ENCODE measurements at regions not wholly inside any gene's neighbourhood (a gene's known extent, or its start where the extent isn't known, plus 50 kb on each side); places are given as distances from the start of the nearest gene placed in this dataset.

- DNase-seq (ENCODE audit: low read depth, low spot score): no peak
- in situ Hi-C loops (cut with HindIII; ENCODE audit: low pct_unique_long_range_greater_than_20kb, low sequenced_read_pairs): no loop called here
Observed at GRCh38 chr6:148258868-148259267, 83.8 kb upstream of the SASH1 start.

- in situ Hi-C loops (cut with HindIII; ENCODE audit: low pct_unique_long_range_greater_than_20kb, low sequenced_read_pairs): no loop called here
- no peak for DNase-seq (ENCODE audit: low read depth, low spot score)
Observed at GRCh38 chr6:148261470-148261869, 81.2 kb upstream of the SASH1 start.

GRCh38 chr6:148263010-148263409, 79.6 kb upstream of the SASH1 start:
- DNase-seq (ENCODE audit: low read depth, low spot score): no peak
- in situ Hi-C loops (cut with HindIII; ENCODE audit: low pct_unique_long_range_greater_than_20kb, low sequenced_read_pairs): no loop called here

GRCh38 chr6:148263961-148264360, 78.7 kb upstream of the SASH1 start:
- no peak for DNase-seq (ENCODE audit: low read depth, low spot score)
- in situ Hi-C loops (cut with HindIII; ENCODE audit: low pct_unique_long_range_greater_than_20kb, low sequenced_read_pairs): no loop called here

- in situ Hi-C loops (cut with HindIII; ENCODE audit: low pct_unique_long_range_greater_than_20kb, low sequenced_read_pairs): no loop called here
Observed at GRCh38 chr6:148265054-148265453, 77.6 kb upstream of the SASH1 start.

GRCh38 chr6:148269386-148269785, 73.3 kb upstream of the SASH1 start:
- no peak for DNase-seq (ENCODE audit: low read depth, low spot score)
- in situ Hi-C loops (cut with HindIII; ENCODE audit: low pct_unique_long_range_greater_than_20kb, low sequenced_read_pairs): no loop called here

More at GRCh38 chr6:148265054-148265453, 77.6 kb upstream of the SASH1 start:
- no peak for DNase-seq (ENCODE audit: low read depth, low spot score)

GRCh38 chr6:148271711-148272439, 70.8 kb upstream of the SASH1 start:
- in situ Hi-C loops (cut with HindIII; ENCODE audit: low pct_unique_long_range_greater_than_20kb, low sequenced_read_pairs): no loop called here
- DNase-seq (ENCODE audit: low read depth, low spot score): no peak

- DNase-seq (ENCODE audit: low read depth, low spot score): no peak
- in situ Hi-C loops (cut with HindIII; ENCODE audit: low pct_unique_long_range_greater_than_20kb, low sequenced_read_pairs): no loop called here
Observed at GRCh38 chr6:148272597-148272996, 70.0 kb upstream of the SASH1 start.

- peak; percentile 60 for DNase-seq (ENCODE audit: low read depth, low spot score)
- in situ Hi-C loops (cut with HindIII; ENCODE audit: low pct_unique_long_range_greater_than_20kb, low sequenced_read_pairs): no loop called here
Observed at GRCh38 chr6:148273962-148274752, 68.5 kb upstream of the SASH1 start.

- in situ Hi-C loops (cut with HindIII; ENCODE audit: low pct_unique_long_range_greater_than_20kb, low sequenced_read_pairs): no loop called here
- peak; percentile 34 for DNase-seq (ENCODE audit: low read depth, low spot score)
Observed at GRCh38 chr6:148274809-148275208, 67.8 kb upstream of the SASH1 start.

GRCh38 chr6:148285205-148285604, 57.4 kb upstream of the SASH1 start:
- DNase-seq (ENCODE audit: low read depth, low spot score): no peak
- in situ Hi-C loops (cut with HindIII; ENCODE audit: low pct_unique_long_range_greater_than_20kb, low sequenced_read_pairs): no loop called here

GRCh38 chr6:148286563-148286962, 56.1 kb upstream of the SASH1 start:
- in situ Hi-C loops (cut with HindIII; ENCODE audit: low pct_unique_long_range_greater_than_20kb, low sequenced_read_pairs): no loop called here
- DNase-seq (ENCODE audit: low read depth, low spot score): no peak

- in situ Hi-C loops (cut with HindIII; ENCODE audit: low pct_unique_long_range_greater_than_20kb, low sequenced_read_pairs): no loop called here
- no peak for DNase-seq (ENCODE audit: low read depth, low spot score)
Observed at GRCh38 chr6:148287623-148288333, 54.9 kb upstream of the SASH1 start.

- DNase-seq (ENCODE audit: low read depth, low spot score): no peak
- in situ Hi-C loops (cut with HindIII; ENCODE audit: low pct_unique_long_range_greater_than_20kb, low sequenced_read_pairs): no loop called here
Observed at GRCh38 chr6:148288541-148288940, 54.1 kb upstream of the SASH1 start.

GRCh38 chr6:148289153-148289552, 53.5 kb upstream of the SASH1 start:
- in situ Hi-C loops (cut with HindIII; ENCODE audit: low pct_unique_long_range_greater_than_20kb, low sequenced_read_pairs): no loop called here
- no peak for DNase-seq (ENCODE audit: low read depth, low spot score)

- in situ Hi-C loops (cut with HindIII; ENCODE audit: low pct_unique_long_range_greater_than_20kb, low sequenced_read_pairs): no loop called here
- DNase-seq (ENCODE audit: low read depth, low spot score): no peak
Observed at GRCh38 chr6:148291876-148292275, 50.8 kb upstream of the SASH1 start.
